GM20000 (cell line): ENCODE measurements at regions not wholly inside any gene's neighbourhood (a gene's known extent, or its start where the extent isn't known, plus 50 kb on each side); places are given as distances from the start of the nearest gene placed in this dataset.

ENCODE experiments used
- DNase-seq: peaks from one replicate; pipeline ENCODE4 v3.0.0; 2012; ENCODE audit warnings: low spot score
- TF ChIP-seq, protein P1 (sequence below): IDR thresholded peaks from 2 replicates; pipeline ENCODE4 v1.5.1; 2012; ENCODE audit warnings: mild to moderate bottlenecking, control low read depth; ENCODE audit errors: extremely low read depth, missing control alignments

DNA sequence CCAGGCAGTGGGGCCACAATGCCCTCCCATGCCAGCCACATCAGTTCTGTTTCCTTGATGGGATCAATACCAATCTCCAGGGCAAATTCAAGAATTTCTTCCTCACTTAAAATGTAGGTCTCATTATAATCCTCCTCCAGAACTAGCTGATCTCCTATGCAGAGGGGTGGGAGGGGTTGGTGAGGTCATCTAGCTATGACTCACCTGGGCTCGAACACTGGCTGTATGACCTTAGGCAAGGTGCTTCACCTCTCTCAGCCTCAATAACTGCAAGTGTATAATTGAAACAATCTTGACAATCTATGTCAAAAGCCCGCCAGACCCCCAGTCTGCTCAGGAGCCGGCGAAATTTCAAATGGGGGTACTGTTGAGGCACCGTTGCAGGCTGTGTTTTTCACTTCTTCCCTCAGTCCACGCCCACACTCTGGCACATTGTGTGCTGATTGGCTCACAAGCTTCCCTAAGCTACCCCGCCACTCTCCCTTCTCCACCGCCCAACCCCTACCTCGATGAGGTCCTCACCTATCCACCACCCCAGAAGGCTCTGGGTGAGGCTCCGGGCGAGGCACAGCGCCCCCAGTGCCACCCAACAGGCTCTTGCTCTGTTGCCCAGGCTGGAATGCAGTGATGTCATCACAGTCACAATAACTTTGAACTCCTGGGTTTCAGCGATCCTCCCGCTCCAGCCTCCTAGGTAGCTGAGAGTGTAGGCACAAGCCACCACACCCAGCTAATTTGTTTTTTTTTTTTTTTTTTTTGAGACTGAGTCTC, 70.5 kb downstream of the ZNF22 start:
- no peak for DNase-seq

DNA sequence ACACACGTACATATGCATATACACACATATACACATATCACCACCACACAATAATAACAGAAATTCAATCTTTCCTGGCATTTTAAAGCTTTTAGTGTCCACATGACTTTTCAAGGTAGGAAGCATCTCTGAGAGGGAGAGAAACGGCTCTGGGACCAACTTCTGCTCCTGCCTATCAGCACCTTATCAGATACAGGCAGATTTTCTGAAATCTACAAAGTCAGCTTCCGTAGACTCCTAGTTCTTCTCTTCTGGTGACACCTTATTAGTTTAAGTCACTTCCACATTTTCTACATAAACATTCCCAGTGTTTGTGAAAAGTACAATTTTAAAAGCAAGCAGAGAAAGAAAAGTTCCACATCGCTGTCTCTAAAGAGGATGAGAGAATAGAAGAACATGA, 74.5 kb downstream of the ZNF22 start:
- no peak for DNase-seq
- TF ChIP-seq, protein P1, sequence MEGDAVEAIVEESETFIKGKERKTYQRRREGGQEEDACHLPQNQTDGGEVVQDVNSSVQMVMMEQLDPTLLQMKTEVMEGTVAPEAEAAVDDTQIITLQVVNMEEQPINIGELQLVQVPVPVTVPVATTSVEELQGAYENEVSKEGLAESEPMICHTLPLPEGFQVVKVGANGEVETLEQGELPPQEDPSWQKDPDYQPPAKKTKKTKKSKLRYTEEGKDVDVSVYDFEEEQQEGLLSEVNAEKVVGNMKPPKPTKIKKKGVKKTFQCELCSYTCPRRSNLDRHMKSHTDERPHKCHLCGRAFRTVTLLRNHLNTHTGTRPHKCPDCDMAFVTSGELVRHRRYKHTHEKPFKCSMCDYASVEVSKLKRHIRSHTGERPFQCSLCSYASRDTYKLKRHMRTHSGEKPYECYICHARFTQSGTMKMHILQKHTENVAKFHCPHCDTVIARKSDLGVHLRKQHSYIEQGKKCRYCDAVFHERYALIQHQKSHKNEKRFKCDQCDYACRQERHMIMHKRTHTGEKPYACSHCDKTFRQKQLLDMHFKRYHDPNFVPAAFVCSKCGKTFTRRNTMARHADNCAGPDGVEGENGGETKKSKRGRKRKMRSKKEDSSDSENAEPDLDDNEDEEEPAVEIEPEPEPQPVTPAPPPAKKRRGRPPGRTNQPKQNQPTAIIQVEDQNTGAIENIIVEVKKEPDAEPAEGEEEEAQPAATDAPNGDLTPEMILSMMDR, result no peak

More for the DNA sequence above, 70.5 kb downstream of the ZNF22 start:
- TF ChIP-seq, protein P1, result no peak

DNA sequence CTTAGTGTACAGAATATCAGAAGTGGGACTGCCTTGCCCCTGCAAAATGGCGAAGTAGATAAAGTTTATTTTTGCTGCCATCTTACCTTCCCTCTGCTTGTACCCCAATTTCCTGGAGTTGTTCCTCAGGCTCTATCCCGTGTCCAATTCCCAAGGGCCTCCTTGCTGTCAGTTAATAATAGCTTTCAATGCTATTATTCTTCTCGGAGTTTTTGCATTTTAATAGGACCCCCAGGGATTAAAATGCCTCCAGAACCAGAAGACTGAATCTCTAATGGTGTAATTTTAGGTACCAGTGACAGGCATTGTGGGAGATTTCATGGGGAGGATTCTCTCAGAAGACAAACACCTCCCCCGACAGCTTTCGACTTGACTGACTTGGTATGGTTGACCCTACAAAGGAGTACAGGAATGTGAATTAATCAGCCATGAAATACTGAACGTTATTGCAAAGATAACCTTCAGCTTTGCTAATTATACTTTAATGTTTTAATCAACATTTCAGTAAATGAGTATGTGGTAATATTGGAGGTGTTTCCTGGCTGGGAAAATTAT, 75.2 kb downstream of the ZNF22 start:
- TF ChIP-seq, protein P1, result no peak
- no peak for DNase-seq

DNA sequence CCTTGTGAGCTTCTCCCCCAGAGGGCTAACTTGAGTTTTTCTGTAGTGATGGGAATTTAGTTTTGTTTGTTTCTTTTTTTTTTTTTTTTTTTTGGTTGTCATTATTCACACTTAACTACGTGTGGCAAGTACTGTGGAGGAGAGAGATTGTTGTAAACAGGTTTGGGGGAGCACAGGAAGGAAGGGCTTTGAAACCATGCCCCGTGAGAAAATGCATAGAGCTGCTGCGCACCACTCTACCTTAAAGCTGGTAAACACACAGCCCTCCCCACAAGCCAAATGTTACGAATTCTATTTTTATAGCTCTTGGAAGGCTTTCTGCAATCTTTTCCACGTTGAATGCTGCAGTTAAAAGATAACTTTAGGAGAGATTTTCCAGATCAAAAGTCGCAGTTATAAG, 76.2 kb downstream of the ZNF22 start:
- no peak for DNase-seq
- TF ChIP-seq, protein P1, result no peak

DNA sequence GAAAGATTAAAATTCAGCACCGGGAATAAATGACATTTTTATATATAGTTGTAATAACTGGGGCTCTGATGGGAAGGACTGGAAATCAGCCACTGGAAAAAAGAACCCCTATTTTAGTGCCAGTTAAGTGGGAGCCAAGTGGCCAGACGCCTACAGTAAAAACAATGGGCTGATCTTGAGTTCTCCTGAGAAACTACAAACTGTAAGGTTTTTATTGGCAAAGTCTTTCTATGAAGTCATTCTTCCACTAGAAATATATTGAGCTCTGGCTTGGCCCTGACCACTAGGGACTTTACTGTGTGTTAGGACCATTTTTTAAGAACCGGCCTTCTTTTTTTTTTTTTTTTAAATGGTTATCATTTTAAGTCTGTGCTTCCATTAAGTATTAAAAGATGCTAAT, 79.6 kb downstream of the ZNF22 start:
- TF ChIP-seq, protein P1, result no peak
- DNase-seq, result no peak

DNA sequence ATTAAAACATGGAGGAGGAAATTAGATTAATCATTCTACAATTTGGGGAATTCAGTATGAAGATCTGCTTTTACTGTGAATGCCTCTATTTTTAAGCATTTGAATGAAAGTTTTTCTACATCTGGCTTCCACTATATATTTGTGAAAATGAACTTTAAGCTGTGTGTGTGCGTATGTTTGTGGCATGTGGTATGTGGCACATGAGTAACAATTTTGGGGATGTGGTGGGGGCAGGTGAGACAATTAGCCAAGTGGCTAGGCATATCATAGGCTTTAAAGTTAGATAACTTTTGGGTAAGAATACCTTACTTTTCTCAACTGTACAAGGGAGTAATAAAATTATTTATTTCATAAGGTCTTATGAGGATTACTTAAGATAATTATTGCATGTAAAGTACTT, 81.5 kb downstream of the ZNF22 start:
- no peak for DNase-seq
- TF ChIP-seq, protein P1, result no peak

DNA sequence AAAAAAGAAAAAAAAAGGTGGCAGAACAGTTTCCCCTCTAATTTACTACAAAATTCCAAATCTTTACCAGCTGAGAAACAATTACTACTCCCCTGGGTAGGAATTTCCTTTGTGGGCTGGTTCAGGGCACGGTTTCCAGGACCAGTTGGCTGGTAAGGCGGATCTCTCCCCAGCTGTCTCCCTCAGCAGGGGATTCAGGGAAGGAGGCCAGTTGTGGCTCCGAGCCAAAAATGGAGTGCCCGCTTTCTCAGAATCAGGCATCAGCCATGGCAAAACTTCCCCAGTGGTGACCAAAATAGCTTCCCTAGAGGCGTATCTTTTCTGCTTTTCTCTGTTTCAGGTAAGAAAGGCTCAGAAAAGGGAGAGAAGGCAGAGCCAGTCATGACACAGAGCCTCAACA, 91.2 kb downstream of the ZNF22 start:
- TF ChIP-seq, protein P1, result no peak

More for the DNA sequence above, 91.2 kb downstream of the ZNF22 start:
- DNase-seq, result no peak
